Hepatic stellate cell (primary cell): ENCODE measurements at regions not wholly inside any gene's neighbourhood (a gene's known extent, or its start where the extent isn't known, plus 50 kb on each side); places are given as distances from the start of the nearest gene placed in this dataset.

Source experiments
- DNase-seq: peaks from one replicate; pipeline ENCODE4 v3.0.0; 2011; ENCODE audit warnings: low spot score

- DNase-seq: no peak
Measured at GRCh38 chr15:85889956-85890619, 95.4 kb upstream of the KLHL25 start.

- DNase-seq: no peak
Measured at GRCh38 chr15:85890620-85890980, 95.9 kb upstream of the KLHL25 start.

- no peak for DNase-seq
Measured at GRCh38 chr15:85891470-85891869, 96.7 kb upstream of the KLHL25 start.

GRCh38 chr15:85892232-85892631 is 97.5 kb upstream of the KLHL25 start:
- no peak for DNase-seq

- no peak for DNase-seq
Measured at GRCh38 chr15:85897207-85897894, 102.6 kb upstream of the KLHL25 start.

- no peak for DNase-seq
Measured at GRCh38 chr15:85897895-85898717, 103.4 kb upstream of the KLHL25 start.

- no peak for DNase-seq
Measured at GRCh38 chr15:85899927-85900326, 105.2 kb upstream of the KLHL25 start.

GRCh38 chr15:85905751-85906450 is 111.2 kb upstream of the KLHL25 start:
- DNase-seq: no peak

GRCh38 chr15:85906640-85907039 is 111.9 kb upstream of the KLHL25 start:
- no peak for DNase-seq

- DNase-seq: no peak
Measured at GRCh38 chr15:85910834-85911233, 116.1 kb upstream of the KLHL25 start.

GRCh38 chr15:85913461-85913860 is 118.7 kb upstream of the KLHL25 start:
- DNase-seq: no peak

GRCh38 chr15:85920956-85921355 is 126.2 kb upstream of the KLHL25 start:
- DNase-seq: no peak

- no peak for DNase-seq
Measured at GRCh38 chr15:85924088-85924487, 129.4 kb upstream of the KLHL25 start.

- DNase-seq: no peak
Measured at GRCh38 chr15:85925649-85926237, 131.0 kb upstream of the KLHL25 start.

GRCh38 chr15:85926834-85927233 is 132.1 kb upstream of the KLHL25 start:
- DNase-seq: no peak

- DNase-seq: no peak
Measured at GRCh38 chr15:85927931-85928537, 133.3 kb upstream of the KLHL25 start.

GRCh38 chr15:85929786-85930185 is 135.1 kb upstream of the KLHL25 start:
- DNase-seq: no peak

GRCh38 chr15:85932391-85932790 is 137.7 kb upstream of the KLHL25 start:
- DNase-seq: no peak

- no peak for DNase-seq
Measured at GRCh38 chr15:85934691-85935090, 140.0 kb upstream of the KLHL25 start.

- DNase-seq: no peak
Measured at GRCh38 chr15:85935182-85935581, 140.5 kb upstream of the KLHL25 start.

GRCh38 chr15:85937661-85938060 is 142.0 kb upstream of the AGBL1 start:
- DNase-seq: no peak
